BJ (cell line): ENCODE measurements at regions not wholly inside any gene's neighbourhood (a gene's known extent, or its start where the extent isn't known, plus 50 kb on each side); places are given as distances from the start of the nearest gene placed in this dataset.

Experiments
- CTCF ChIA-PET: fragments of 350-600 bp; formaldehyde crosslinking; extraction: SDS; loops from one replicate; lab custom pipeline; 2021; ENCODE audit warnings: antibody characterized with exemption, inconsistent platforms; lab: Yijun Ruan, JAX
- POLR2A ChIA-PET: fragments of 300-600 bp; sonication (Branson Sonifier 250); formaldehyde crosslinking; extraction: SDS; loops from one replicate; lab custom pipeline; 2021; ENCODE audit warnings: antibody characterized with exemption; lab: Charles Lee
- DNase-seq: peaks from one replicate; pipeline ENCODE4 v3.0.0-alpha.2; 2011; ENCODE audit warnings: low read depth
- H3K27me3 ChIP-seq: 2 replicates; pipeline ENCODE4 v1.6.0; 2011; ENCODE audit warnings: low read length; ENCODE audit not compliant: control insufficient read depth, insufficient read depth
- H3K36me3 ChIP-seq: 2 replicates; pipeline ENCODE4 v1.5.1; 2011; ENCODE audit warnings: low read length; ENCODE audit not compliant: control insufficient read depth, insufficient read depth
- H3K4me3 ChIP-seq: 2 replicates; pipeline ENCODE4 v1.5.1; 2011; ENCODE audit warnings: low read depth, mild to moderate bottlenecking, control low read depth, low read length
- TF ChIP-seq, protein P1 (sequence below): IDR thresholded peaks from 2 replicates; pipeline ENCODE4 v1.5.1; 2011; ENCODE audit warnings: low read depth, mild to moderate bottlenecking, control low read depth, inconsistent platforms, low read length, moderate library complexity; ENCODE audit not compliant: insufficient read depth

GRCh38 chr3:194817592-194817930 is 131.9 kb downstream of the FAM43A start:
- POLR2A ChIA-PET: no interaction called here
- Histone ChIP-seq H3K36me3 (no peaks in the 10 kb centered on the region), H3K4me3 (no peak overlapping the region), H3K27me3 (peaks cover 11% of the 10 kb centered on the region)
- CTCF ChIA-PET: interaction anchor here (2.1 kb wide), 1 partner anchor 8 kb away, joined by 4 read pairs; no protein-coding TSS in a partner anchor
- DNase-seq: no peak
- TF ChIP-seq, protein P1, sequence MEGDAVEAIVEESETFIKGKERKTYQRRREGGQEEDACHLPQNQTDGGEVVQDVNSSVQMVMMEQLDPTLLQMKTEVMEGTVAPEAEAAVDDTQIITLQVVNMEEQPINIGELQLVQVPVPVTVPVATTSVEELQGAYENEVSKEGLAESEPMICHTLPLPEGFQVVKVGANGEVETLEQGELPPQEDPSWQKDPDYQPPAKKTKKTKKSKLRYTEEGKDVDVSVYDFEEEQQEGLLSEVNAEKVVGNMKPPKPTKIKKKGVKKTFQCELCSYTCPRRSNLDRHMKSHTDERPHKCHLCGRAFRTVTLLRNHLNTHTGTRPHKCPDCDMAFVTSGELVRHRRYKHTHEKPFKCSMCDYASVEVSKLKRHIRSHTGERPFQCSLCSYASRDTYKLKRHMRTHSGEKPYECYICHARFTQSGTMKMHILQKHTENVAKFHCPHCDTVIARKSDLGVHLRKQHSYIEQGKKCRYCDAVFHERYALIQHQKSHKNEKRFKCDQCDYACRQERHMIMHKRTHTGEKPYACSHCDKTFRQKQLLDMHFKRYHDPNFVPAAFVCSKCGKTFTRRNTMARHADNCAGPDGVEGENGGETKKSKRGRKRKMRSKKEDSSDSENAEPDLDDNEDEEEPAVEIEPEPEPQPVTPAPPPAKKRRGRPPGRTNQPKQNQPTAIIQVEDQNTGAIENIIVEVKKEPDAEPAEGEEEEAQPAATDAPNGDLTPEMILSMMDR: no peak

- H3K27me3 ChIP-seq: peaks cover 11% of the 10 kb centered on the region
- ChIA-PET CTCF (interaction anchor here (0.8 kb wide), 1 partner anchor 135 kb away, joined by 4 read pairs; no protein-coding TSS in a partner anchor), POLR2A (no interaction called here)
- no peaks in the 10 kb centered on the region for H3K36me3 ChIP-seq
- TF ChIP-seq, protein P1: no peak
- no peak overlapping the region for H3K4me3 ChIP-seq
- no peak for DNase-seq
Measured at GRCh38 chr3:194817936-194818335, 132.3 kb downstream of the FAM43A start.

DNA sequence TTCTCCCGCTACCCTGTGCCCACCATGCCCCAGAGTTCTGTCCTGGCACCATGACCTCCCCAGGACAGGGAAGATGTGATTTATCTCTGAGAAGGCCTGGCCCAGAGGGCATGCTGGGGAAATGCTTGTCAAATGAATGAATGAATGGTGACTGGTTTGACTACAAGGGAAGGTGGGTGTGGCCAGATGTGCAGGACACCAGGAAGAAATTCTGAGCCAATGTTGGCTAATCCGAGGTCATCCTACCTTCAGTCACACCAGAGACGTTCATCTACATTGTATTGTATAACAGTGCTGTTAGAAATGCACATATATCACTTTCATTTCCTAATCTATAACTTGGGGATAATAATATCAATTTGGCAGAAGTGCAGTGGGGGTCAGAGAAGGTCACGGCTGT is 138.4 kb downstream of the FAM43A start:
- Histone ChIP-seq H3K36me3 (no peaks in the 10 kb centered on the region), H3K27me3 (peaks cover 2% of the 10 kb centered on the region), H3K4me3 (no peak overlapping the region)
- TF ChIP-seq, protein P1: no peak
- ChIA-PET CTCF (no interaction called here), POLR2A (no interaction called here)
- no peak for DNase-seq

DNA sequence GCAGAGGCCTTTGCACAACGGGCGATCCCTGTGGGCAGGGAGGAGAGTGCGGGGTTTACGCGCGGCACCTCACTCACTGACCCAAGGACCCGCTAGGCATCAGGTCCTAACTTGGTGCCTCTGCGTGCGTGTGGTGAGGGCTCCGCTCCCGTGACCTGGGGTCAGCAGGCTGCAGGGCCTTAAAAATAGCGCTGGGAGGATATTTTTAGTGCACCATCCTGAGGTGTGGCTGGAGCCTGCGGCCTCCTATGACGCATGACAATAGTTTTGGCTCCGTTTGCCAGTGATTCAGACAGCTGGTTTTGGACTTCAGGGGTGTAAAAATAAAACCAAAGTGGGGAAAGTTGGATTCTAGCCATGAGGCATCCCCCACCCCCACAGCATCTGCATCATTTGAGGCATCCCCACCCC is 139.0 kb downstream of the FAM43A start:
- H3K4me3 ChIP-seq: no peak overlapping the region
- H3K36me3 ChIP-seq: no peaks in the 10 kb centered on the region
- TF ChIP-seq, protein P1: no peak
- POLR2A ChIA-PET: interaction anchor here (0.6 kb wide), 1 partner anchor 1213 kb away, joined by 3 read pairs; no protein-coding TSS in a partner anchor
- CTCF ChIA-PET: interaction anchor here (1.9 kb wide), 1 partner anchor 8 kb away, joined by 4 read pairs; no protein-coding TSS in a partner anchor
- no peaks in the 10 kb centered on the region; the same call in 1 of the 2 replicates for H3K27me3 ChIP-seq
- peak; percentile 75 for DNase-seq

DNA sequence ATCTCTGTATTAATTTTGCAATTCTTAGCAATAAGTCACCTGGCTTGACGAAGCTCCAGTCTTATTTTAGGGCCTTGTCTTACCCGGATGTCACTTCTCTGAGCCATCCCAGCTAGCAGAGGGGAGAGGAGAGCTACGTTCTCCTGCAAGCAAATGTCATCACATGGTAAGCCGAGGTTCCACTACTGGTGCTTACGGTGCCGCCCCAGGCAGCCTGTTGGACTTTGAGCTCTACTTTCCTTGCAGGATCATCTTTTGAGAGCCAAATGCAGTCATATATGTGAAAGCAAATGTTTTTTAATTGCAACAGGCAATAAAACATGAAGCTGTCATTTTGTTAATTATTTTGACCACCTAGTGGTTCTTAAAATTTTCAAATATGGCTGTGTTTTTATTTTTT is 140.9 kb downstream of the FAM43A start:
- CTCF ChIA-PET: interaction anchor here (0.6 to 1.9 kb wide), 4 partner anchors 8 to 17 kb away, joined by 3 to 4 read pairs (median 3); no protein-coding TSS in a partner anchor
- no peak for DNase-seq

More for the DNA sequence above, 140.9 kb downstream of the FAM43A start:
- Histone ChIP-seq H3K4me3 (no peak overlapping the region), H3K36me3 (no peaks in the 10 kb centered on the region), H3K27me3 (no peaks in the 10 kb centered on the region; the same call in 1 of the 2 replicates)
- POLR2A ChIA-PET: no interaction called here
- TF ChIP-seq, protein P1: no peak
